Panc1 (cell line): ENCODE measurements at regions not wholly inside any gene's neighbourhood (a gene's known extent, or its start where the extent isn't known, plus 50 kb on each side); places are given as distances from the start of the nearest gene placed in this dataset.

Source experiments
- ATAC-seq: fragments of 200-7000 bp; cut with Tn5 transposase; 2 replicates; pipeline ENCODE4 v1.9.1; 2020; ENCODE audit warnings: mild to moderate bottlenecking, moderate library complexity
- BruUV-seq: library from RNA; stranded (reverse); fragments of 400-500 nt; replicated peaks from 2 replicates; lab custom pipeline; 2021; lab: Mats Ljungman, UMichigan
- CTCF ChIA-PET: fragments of 300-600 bp; sonication (Branson Sonifier 250); formaldehyde crosslinking; loops from one replicate; lab custom pipeline; 2022; ENCODE audit warnings: antibody characterized with exemption; lab: Charles Lee
- POLR2A ChIA-PET: fragments of 300-600 bp; sonication (Branson Sonifier 250); formaldehyde crosslinking; loops from one replicate; lab custom pipeline; 2022; ENCODE audit warnings: antibody characterized with exemption; lab: Charles Lee
- DNase-seq: peaks from one replicate; pipeline ENCODE4 v3.0.0-alpha.2; 2010; ENCODE audit warnings: low read depth, low spot score
- H3K27ac ChIP-seq: 2 replicates; pipeline ENCODE4 v1.5.1; 2011; ENCODE audit warnings: mild to moderate bottlenecking, low read length, inconsistent platforms
- H3K27me3 ChIP-seq: fragments of 200-500 bp; sonication (Bioruptor generic); 2 replicates; pipeline ENCODE4 v1.6.0; 2014; ENCODE audit warnings: low read length, inconsistent platforms; ENCODE audit not compliant: control insufficient read depth, insufficient read depth
- H3K36me3 ChIP-seq: fragments of 200-500 bp; sonication (Bioruptor generic); 2 replicates; pipeline ENCODE4 v1.5.1; 2014; ENCODE audit warnings: inconsistent platforms, mild to moderate bottlenecking, low read length, moderate library complexity; ENCODE audit not compliant: control insufficient read depth, insufficient read depth
- H3K4me1 ChIP-seq: 2 replicates; pipeline ENCODE4 v1.5.1; 2011; ENCODE audit warnings: inconsistent platforms, mild to moderate bottlenecking, low read length, moderate library complexity; ENCODE audit not compliant: control insufficient read depth, insufficient read depth
- H3K4me3 ChIP-seq, 2 experiments: 2 replicates each; pipeline ENCODE4 v1.5.1; 2011 to 2012; ENCODE audit warnings: low read depth in 2 of 2, low read length in 2 of 2, mild to moderate bottlenecking in 2 of 2, inconsistent platforms in 1 of 2, moderate library complexity in 1 of 2
- H3K9me3 ChIP-seq: fragments of 200-500 bp; sonication (Bioruptor generic); 2 replicates; pipeline ENCODE4 v1.5.1; 2014; ENCODE audit warnings: low read depth, mild to moderate bottlenecking, inconsistent platforms, low read length, moderate library complexity; ENCODE audit not compliant: control insufficient read depth, insufficient read depth
- POLR2AphosphoS5 ChIP-seq: IDR thresholded peaks from 2 replicates; pipeline ENCODE4 v1.6.1; 2012; ENCODE audit warnings: mild to moderate bottlenecking, low read depth, low read length, moderate library complexity
- SIN3A ChIP-seq: IDR thresholded peaks from 2 replicates; pipeline ENCODE4 v1.6.1; 2012; ENCODE audit warnings: low read depth, mild to moderate bottlenecking, low read length, moderate library complexity, borderline replicate concordance; ENCODE audit not compliant: insufficient read depth
- TCF7L2 ChIP-seq: IDR thresholded peaks from 2 replicates; pipeline ENCODE4 v1.6.1; 2011; ENCODE audit warnings: mild to moderate bottlenecking, low read depth, low read length, inconsistent platforms
- in situ Hi-C: cut with HindIII; loops from 2 replicates; pipeline ENCODE4 v1.10.0; 2016; ENCODE audit warnings: low sequenced_read_pairs, low pct_unique_long_range_greater_than_20kb
- intact Hi-C: fragments of 100-400 bp; cut with micrococcal nuclease; formaldehyde crosslinking; loops from one replicate; pipeline ENCODE4 v1.10.0; 2022; ENCODE audit not compliant: unreplicated experiment
- TF ChIP-seq, protein P1 (sequence below), 2 experiments: IDR thresholded peaks; 2 replicates each; pipeline ENCODE4 v1.6.1; 2011 to 2012; ENCODE audit warnings: low read depth in 2 of 2, control low read depth in 1 of 2, low read length in 1 of 2, mild to moderate bottlenecking in 1 of 2, moderate library complexity in 1 of 2; ENCODE audit not compliant: insufficient read depth in 1 of 2
- TF ChIP-seq, protein P2 (sequence below): fragments of 450-650 bp; IDR thresholded peaks from 2 replicates; pipeline ENCODE4 v1.5.1; 2017; ENCODE audit warnings: mild to moderate bottlenecking

DNA sequence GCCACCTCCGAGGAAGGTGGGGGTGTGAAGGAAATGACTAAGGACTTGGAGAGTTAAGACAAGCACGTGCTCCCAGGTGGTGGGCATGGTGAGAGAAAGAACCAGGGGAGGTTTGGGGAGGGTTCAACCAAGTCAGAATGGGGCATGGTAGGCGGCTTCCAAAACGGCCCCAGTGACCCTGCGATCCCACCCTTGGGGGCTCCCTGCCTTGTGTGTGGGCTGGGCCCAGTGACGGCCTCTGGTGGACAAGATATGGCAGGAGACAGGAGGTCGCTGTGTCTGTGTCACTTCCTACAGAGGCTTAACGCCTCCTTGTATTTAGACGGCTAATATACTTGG, 51.3 kb upstream of the IRX4 start:
- in situ Hi-C loops, result no loop called here
- Histone ChIP-seq H3K9me3 (no peaks in the 10 kb centered on the region), H3K4me1 (no peaks in the 10 kb centered on the region), H3K36me3 (no peaks in the 10 kb centered on the region), H3K27ac (no peak overlapping the region), H3K4me3 (no peak overlapping the region), H3K27me3 (no peaks in the 10 kb centered on the region; the same call in 1 of the 2 replicates)
- intact Hi-C loops, result no loop called here
- no TSS peak for BruUV-seq
- POLR2A ChIA-PET, result no interaction called here
- ATAC-seq (no peak), DNase-seq (no peak)
- TF ChIP-seq TCF7L2 (no peak), SIN3A (no peak), POLR2AphosphoS5 (no peak)
- TF ChIP-seq, protein P1, sequence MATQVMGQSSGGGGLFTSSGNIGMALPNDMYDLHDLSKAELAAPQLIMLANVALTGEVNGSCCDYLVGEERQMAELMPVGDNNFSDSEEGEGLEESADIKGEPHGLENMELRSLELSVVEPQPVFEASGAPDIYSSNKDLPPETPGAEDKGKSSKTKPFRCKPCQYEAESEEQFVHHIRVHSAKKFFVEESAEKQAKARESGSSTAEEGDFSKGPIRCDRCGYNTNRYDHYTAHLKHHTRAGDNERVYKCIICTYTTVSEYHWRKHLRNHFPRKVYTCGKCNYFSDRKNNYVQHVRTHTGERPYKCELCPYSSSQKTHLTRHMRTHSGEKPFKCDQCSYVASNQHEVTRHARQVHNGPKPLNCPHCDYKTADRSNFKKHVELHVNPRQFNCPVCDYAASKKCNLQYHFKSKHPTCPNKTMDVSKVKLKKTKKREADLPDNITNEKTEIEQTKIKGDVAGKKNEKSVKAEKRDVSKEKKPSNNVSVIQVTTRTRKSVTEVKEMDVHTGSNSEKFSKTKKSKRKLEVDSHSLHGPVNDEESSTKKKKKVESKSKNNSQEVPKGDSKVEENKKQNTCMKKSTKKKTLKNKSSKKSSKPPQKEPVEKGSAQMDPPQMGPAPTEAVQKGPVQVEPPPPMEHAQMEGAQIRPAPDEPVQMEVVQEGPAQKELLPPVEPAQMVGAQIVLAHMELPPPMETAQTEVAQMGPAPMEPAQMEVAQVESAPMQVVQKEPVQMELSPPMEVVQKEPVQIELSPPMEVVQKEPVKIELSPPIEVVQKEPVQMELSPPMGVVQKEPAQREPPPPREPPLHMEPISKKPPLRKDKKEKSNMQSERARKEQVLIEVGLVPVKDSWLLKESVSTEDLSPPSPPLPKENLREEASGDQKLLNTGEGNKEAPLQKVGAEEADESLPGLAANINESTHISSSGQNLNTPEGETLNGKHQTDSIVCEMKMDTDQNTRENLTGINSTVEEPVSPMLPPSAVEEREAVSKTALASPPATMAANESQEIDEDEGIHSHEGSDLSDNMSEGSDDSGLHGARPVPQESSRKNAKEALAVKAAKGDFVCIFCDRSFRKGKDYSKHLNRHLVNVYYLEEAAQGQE (IDR thresholded peaks at IDR 0.05; ENCODE audit: insufficient read depth in 1 of 2, low read depth in 2 of 2, low read length in 1 of 2), result no peak
- TF ChIP-seq, protein P2, sequence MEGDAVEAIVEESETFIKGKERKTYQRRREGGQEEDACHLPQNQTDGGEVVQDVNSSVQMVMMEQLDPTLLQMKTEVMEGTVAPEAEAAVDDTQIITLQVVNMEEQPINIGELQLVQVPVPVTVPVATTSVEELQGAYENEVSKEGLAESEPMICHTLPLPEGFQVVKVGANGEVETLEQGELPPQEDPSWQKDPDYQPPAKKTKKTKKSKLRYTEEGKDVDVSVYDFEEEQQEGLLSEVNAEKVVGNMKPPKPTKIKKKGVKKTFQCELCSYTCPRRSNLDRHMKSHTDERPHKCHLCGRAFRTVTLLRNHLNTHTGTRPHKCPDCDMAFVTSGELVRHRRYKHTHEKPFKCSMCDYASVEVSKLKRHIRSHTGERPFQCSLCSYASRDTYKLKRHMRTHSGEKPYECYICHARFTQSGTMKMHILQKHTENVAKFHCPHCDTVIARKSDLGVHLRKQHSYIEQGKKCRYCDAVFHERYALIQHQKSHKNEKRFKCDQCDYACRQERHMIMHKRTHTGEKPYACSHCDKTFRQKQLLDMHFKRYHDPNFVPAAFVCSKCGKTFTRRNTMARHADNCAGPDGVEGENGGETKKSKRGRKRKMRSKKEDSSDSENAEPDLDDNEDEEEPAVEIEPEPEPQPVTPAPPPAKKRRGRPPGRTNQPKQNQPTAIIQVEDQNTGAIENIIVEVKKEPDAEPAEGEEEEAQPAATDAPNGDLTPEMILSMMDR, result no peak
- CTCF ChIA-PET, result no interaction called here

DNA sequence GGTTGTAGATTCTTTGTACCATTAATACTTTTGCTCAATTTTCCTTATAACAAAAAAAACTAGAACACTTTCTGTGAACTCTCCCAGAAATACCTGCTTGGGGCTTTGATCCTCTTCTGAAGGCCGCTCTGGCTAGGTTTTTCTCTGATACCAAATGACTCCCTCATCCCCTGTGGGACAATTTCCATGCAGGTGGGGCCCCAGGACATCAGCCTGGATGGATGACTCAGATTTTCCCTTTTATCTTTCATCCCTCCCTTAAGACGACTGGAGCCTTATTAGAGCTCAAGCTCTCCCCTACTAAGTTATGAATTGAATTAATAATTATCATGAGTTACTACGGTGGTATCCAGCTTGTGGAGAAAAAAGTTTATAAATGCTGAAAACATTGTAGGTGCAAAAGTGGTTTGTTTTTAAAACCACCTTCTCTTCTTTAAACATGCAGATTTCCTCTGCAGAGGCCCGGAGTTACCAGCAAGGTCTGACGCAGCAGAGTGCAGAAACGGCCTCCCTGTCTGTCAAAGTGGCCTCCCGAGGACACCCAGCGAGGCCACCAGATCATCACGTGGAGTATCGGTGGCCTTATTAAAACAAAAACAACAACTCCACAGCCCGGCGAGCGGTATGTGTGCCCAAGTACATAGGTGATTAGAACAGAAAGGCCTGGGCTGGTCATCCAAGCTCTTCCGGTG, 50.8 kb upstream of the IRX4 start:
- no peak overlapping the region for H3K27ac ChIP-seq
- no peaks in the 10 kb centered on the region for H3K36me3 ChIP-seq
- H3K9me3 ChIP-seq, result no peaks in the 10 kb centered on the region
- ChIA-PET POLR2A (no interaction called here), CTCF (no interaction called here)
- BruUV-seq, result no TSS peak
- intact Hi-C loops, result no loop called here
- TF ChIP-seq, protein P2, result no peak
- TF ChIP-seq TCF7L2, result no peak
- TF ChIP-seq, protein P1 (IDR thresholded peaks at IDR 0.05; ENCODE audit: insufficient read depth in 1 of 2, low read depth in 2 of 2, low read length in 1 of 2), result no peak
- no peak for TF ChIP-seq SIN3A
- TF ChIP-seq POLR2AphosphoS5, result no peak
- no peaks in the 10 kb centered on the region for H3K4me1 ChIP-seq
- in situ Hi-C loops, result no loop called here
- ATAC-seq, result no peak
- H3K4me3 ChIP-seq, result no peak overlapping the region
- no peaks in the 10 kb centered on the region; the same call in 1 of the 2 replicates for H3K27me3 ChIP-seq
- DNase-seq, result no peak
